ENCODE measurements at regions not wholly inside any gene's neighbourhood (a gene's known extent, or its start where the extent isn't known, plus 50 kb on each side); places are given as distances from the start of the nearest gene placed in this dataset.

DNA sequence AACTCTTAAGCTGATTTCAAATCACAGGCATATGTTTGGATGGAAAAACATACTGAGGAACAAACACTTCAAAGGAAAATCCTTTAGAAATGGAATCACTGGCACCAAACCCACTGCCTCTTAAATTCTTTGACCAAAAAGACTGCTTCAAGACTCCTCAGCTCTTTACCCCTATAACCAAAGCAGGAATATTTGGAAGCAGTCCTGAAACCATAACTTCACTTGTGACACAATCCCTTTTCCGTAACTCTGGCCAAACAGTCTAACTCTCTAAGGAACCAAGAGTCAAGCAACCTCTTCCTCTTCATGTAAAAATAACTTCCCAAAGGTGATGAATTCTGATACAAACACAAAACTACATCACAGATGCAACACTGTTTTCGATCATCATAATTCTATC lies 104.3 kb downstream of the MTERF1 start:
- TF ChIP-seq, protein P1, sequence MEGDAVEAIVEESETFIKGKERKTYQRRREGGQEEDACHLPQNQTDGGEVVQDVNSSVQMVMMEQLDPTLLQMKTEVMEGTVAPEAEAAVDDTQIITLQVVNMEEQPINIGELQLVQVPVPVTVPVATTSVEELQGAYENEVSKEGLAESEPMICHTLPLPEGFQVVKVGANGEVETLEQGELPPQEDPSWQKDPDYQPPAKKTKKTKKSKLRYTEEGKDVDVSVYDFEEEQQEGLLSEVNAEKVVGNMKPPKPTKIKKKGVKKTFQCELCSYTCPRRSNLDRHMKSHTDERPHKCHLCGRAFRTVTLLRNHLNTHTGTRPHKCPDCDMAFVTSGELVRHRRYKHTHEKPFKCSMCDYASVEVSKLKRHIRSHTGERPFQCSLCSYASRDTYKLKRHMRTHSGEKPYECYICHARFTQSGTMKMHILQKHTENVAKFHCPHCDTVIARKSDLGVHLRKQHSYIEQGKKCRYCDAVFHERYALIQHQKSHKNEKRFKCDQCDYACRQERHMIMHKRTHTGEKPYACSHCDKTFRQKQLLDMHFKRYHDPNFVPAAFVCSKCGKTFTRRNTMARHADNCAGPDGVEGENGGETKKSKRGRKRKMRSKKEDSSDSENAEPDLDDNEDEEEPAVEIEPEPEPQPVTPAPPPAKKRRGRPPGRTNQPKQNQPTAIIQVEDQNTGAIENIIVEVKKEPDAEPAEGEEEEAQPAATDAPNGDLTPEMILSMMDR (tag by site-specific recombination; IDR thresholded peaks at IDR 0.05) = no peak
- no peak for TF ChIP-seq GLI4 (tag by site-specific recombination; IDR thresholded peaks at IDR 0.05)
- TF ChIP-seq, protein P2, sequence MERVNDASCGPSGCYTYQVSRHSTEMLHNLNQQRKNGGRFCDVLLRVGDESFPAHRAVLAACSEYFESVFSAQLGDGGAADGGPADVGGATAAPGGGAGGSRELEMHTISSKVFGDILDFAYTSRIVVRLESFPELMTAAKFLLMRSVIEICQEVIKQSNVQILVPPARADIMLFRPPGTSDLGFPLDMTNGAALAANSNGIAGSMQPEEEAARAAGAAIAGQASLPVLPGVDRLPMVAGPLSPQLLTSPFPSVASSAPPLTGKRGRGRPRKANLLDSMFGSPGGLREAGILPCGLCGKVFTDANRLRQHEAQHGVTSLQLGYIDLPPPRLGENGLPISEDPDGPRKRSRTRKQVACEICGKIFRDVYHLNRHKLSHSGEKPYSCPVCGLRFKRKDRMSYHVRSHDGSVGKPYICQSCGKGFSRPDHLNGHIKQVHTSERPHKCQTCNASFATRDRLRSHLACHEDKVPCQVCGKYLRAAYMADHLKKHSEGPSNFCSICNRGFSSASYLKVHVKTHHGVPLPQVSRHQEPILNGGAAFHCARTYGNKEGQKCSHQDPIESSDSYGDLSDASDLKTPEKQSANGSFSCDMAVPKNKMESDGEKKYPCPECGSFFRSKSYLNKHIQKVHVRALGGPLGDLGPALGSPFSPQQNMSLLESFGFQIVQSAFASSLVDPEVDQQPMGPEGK (tag by site-specific recombination; IDR thresholded peaks at IDR 0.05) = no peak
